Karpas-422 (cell line): ENCODE measurements at regions not wholly inside any gene's neighbourhood (a gene's known extent, or its start where the extent isn't known, plus 50 kb on each side); places are given as distances from the start of the nearest gene placed in this dataset.

Experiments used
- DNase-seq: peaks from one replicate; pipeline ENCODE4 v3.0.0-alpha.2; 2015
- H2AFZ ChIP-seq: fragments of 200-600 bp; sonication (generic); 2 replicates; pipeline ENCODE4 v1.6.1; 2014; ENCODE audit warnings: antibody characterized with exemption, low read length, mixed read lengths
- H3K27ac ChIP-seq: fragments of 200-600 bp; sonication (generic); 2 replicates; pipeline ENCODE4 v1.5.1; 2014; ENCODE audit warnings: mild to moderate bottlenecking, low read length, moderate library complexity
- H3K27me3 ChIP-seq: fragments of 200-600 bp; sonication (generic); 2 replicates; pipeline ENCODE4 v1.6.1; 2014; ENCODE audit warnings: low read length, mixed read lengths
- H3K36me3 ChIP-seq: fragments of 200-600 bp; sonication (generic); 2 replicates; pipeline ENCODE4 v1.6.1; 2014; ENCODE audit warnings: low read length, mixed read lengths; ENCODE audit not compliant: insufficient read depth
- H3K4me1 ChIP-seq: fragments of 200-600 bp; sonication (generic); 2 replicates; pipeline ENCODE4 v1.6.1; 2014; ENCODE audit warnings: mild to moderate bottlenecking, low read length, mixed read lengths
- H3K4me2 ChIP-seq: fragments of 200-600 bp; sonication (generic); 2 replicates; pipeline ENCODE4 v1.6.1; 2014; ENCODE audit warnings: low read length, low read depth, mild to moderate bottlenecking; ENCODE audit not compliant: poor library complexity, severe bottlenecking
- H3K4me3 ChIP-seq: fragments of 200-600 bp; sonication (generic); 2 replicates; pipeline ENCODE4 v1.5.1; 2014; ENCODE audit warnings: mild to moderate bottlenecking, antibody characterized with exemption, low read length, mixed read lengths
- H3K79me2 ChIP-seq: fragments of 200-600 bp; sonication (generic); 2 replicates; pipeline ENCODE4 v1.6.1; 2014; ENCODE audit warnings: mild to moderate bottlenecking, low read length, mixed read lengths
- H3K9ac ChIP-seq: fragments of 200-600 bp; sonication (generic); 2 replicates; pipeline ENCODE4 v1.6.0; 2014; ENCODE audit warnings: low read length
- H3K9me2 ChIP-seq: fragments of 200-600 bp; sonication (generic), shearing (Covaris generic); replicated peaks from 2 replicates; pipeline ENCODE4 v1.6.0; 2014; ENCODE audit warnings: mild to moderate bottlenecking, low read length, moderate library complexity; ENCODE audit not compliant: insufficient read depth
- H3K9me3 ChIP-seq: fragments of 300-700, 200-600 bp; sonication (generic); 2 replicates; pipeline ENCODE4 v1.6.1; 2014; ENCODE audit warnings: low read length, mixed read lengths
- H4K20me1 ChIP-seq: fragments of 200-600 bp; sonication (generic); 2 replicates; pipeline ENCODE4 v1.6.1; 2014; ENCODE audit warnings: mild to moderate bottlenecking, antibody characterized with exemption, low read length, low read depth; ENCODE audit not compliant: insufficient read depth

GRCh38 chr13:68410007-68410406 is 1179.9 kb upstream of the PCDH9 start:
- no peaks in the 10 kb centered on the region for H3K9me2 ChIP-seq
- no peak overlapping the region for H3K27ac ChIP-seq

GRCh38 chr13:68390987-68391386 is 1160.9 kb upstream of the PCDH9 start:
- H4K20me1 ChIP-seq = no peaks in the 10 kb centered on the region
- H3K9me3 ChIP-seq = peaks cover 4% of the 10 kb centered on the region
- no peaks in the 10 kb centered on the region for H3K79me2 ChIP-seq

More at GRCh38 chr13:68410007-68410406, 1179.9 kb upstream of the PCDH9 start:
- peak overlapping the region; percentile 25; the same call in 1 of the 2 replicates for H2AFZ ChIP-seq
- H3K36me3 ChIP-seq = no peaks in the 10 kb centered on the region
- H3K4me2 ChIP-seq = no peak overlapping the region
- peaks cover 16% of the 10 kb centered on the region for H3K9me3 ChIP-seq
- H4K20me1 ChIP-seq = no peaks in the 10 kb centered on the region
- no peaks in the 10 kb centered on the region for H3K79me2 ChIP-seq
- no peak overlapping the region for H3K4me3 ChIP-seq
- no peaks in the 10 kb centered on the region for H3K27me3 ChIP-seq
- H3K4me1 ChIP-seq = no peaks in the 10 kb centered on the region
- no peak for DNase-seq
- no peak overlapping the region for H3K9ac ChIP-seq

GRCh38 chr13:68386808-68387207 is 1156.7 kb upstream of the PCDH9 start:
- H3K4me1 ChIP-seq = no peaks in the 10 kb centered on the region
- H3K79me2 ChIP-seq = no peaks in the 10 kb centered on the region
- no peaks in the 10 kb centered on the region for H3K9me2 ChIP-seq
- no peak overlapping the region for H3K4me3 ChIP-seq
- H3K4me2 ChIP-seq = no peak overlapping the region
- H4K20me1 ChIP-seq = no peaks in the 10 kb centered on the region
- no peak overlapping the region for H3K27ac ChIP-seq
- DNase-seq = no peak
- H3K36me3 ChIP-seq = no peaks in the 10 kb centered on the region
- no peak overlapping the region for H3K9ac ChIP-seq
- H3K9me3 ChIP-seq = peaks cover 4% of the 10 kb centered on the region
- H3K27me3 ChIP-seq = no peaks in the 10 kb centered on the region
- peak overlapping the region; percentile 57 for H2AFZ ChIP-seq

More at GRCh38 chr13:68390987-68391386, 1160.9 kb upstream of the PCDH9 start:
- no peaks in the 10 kb centered on the region for H3K36me3 ChIP-seq
- H3K9me2 ChIP-seq = no peaks in the 10 kb centered on the region
- DNase-seq = no peak
- no peaks in the 10 kb centered on the region for H3K27me3 ChIP-seq
- H3K4me3 ChIP-seq = no peak overlapping the region
- H3K9ac ChIP-seq = no peak overlapping the region
- no peak overlapping the region for H3K27ac ChIP-seq
- peaks cover 8% of the 10 kb centered on the region; the same call in 1 of the 2 replicates for H3K4me1 ChIP-seq
- H2AFZ ChIP-seq = no peak overlapping the region
- H3K4me2 ChIP-seq = no peak overlapping the region

GRCh38 chr13:68380041-68380973 is 1150.2 kb upstream of the PCDH9 start:
- peak overlapping the region; percentile 33; the same call in 1 of the 2 replicates for H2AFZ ChIP-seq
- no peaks in the 10 kb centered on the region for H3K36me3 ChIP-seq
- no peak overlapping the region for H3K27ac ChIP-seq
- H3K9me3 ChIP-seq = no peaks in the 10 kb centered on the region
- DNase-seq = no peak
- no peaks in the 10 kb centered on the region for H3K9me2 ChIP-seq
- H3K9ac ChIP-seq = no peak overlapping the region
- H3K4me1 ChIP-seq = peaks cover 4% of the 10 kb centered on the region; the same call in 1 of the 2 replicates
- no peaks in the 10 kb centered on the region for H3K27me3 ChIP-seq
- H3K79me2 ChIP-seq = no peaks in the 10 kb centered on the region
- no peaks in the 10 kb centered on the region for H4K20me1 ChIP-seq
- no peak overlapping the region for H3K4me3 ChIP-seq
- H3K4me2 ChIP-seq = no peak overlapping the region

DNA sequence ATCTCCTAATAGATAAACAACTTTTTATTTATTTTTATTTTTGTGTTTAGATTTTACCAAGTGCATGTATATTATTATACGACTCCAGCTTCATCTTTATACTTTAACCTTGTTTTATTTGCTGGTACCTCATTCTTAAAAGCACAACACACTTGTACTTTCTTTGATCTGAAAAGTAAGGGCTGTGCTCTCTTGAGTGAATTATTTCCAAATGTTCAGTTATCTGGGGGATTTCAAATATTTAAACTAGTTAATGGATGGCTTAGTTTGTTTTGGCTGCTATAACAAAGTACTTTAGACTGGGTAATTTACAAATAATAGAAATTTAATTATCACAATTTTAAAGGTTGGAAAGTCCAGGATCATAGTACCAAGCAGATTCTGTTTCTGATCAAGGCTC is 1148.2 kb upstream of the PCDH9 start:
- H3K9me2 ChIP-seq = no peaks in the 10 kb centered on the region
- H3K4me2 ChIP-seq = no peak overlapping the region

DNA sequence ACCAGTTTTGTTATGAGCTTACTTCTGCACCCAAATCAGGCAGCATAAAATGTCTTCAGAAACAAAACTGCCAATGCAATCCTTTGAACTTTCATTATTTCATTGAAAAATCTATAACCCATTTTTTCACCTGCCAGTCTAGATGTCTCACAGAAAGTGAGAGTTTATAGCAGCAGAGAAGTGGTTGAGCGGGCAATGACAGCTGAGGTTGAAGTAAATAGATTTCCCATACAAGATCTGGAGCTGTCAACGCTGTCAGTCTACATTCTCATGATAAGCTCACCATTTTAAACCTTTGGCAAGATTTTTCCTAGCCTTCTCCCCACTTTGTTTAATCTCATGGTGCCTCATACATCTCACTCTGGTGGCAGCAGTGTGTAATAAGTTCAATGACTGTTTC is 1144.9 kb upstream of the PCDH9 start:
- Histone ChIP-seq H4K20me1 (no peaks in the 10 kb centered on the region), H3K27me3 (no peaks in the 10 kb centered on the region), H3K4me2 (no peak overlapping the region), H3K9me2 (no peaks in the 10 kb centered on the region), H3K4me3 (no peak overlapping the region), H3K27ac (no peak overlapping the region), H3K9ac (no peak overlapping the region), H3K4me1 (peaks cover 3% of the 10 kb centered on the region; the same call in 1 of the 2 replicates), H3K36me3 (no peaks in the 10 kb centered on the region), H3K79me2 (no peaks in the 10 kb centered on the region), H3K9me3 (no peaks in the 10 kb centered on the region), H2AFZ (peak overlapping the region; percentile 94)
- no peak for DNase-seq

More for the DNA sequence above, 1148.2 kb upstream of the PCDH9 start:
- no peaks in the 10 kb centered on the region for H3K27me3 ChIP-seq
- H3K36me3 ChIP-seq = no peaks in the 10 kb centered on the region
- H3K9me3 ChIP-seq = no peaks in the 10 kb centered on the region
- H3K4me1 ChIP-seq = peaks cover 4% of the 10 kb centered on the region; the same call in 1 of the 2 replicates
- no peak overlapping the region for H3K27ac ChIP-seq
- H2AFZ ChIP-seq = peak overlapping the region; percentile 82; the same call in 1 of the 2 replicates
- no peaks in the 10 kb centered on the region for H4K20me1 ChIP-seq
- H3K4me3 ChIP-seq = no peak overlapping the region
- no peak overlapping the region for H3K9ac ChIP-seq
- no peak for DNase-seq
- no peaks in the 10 kb centered on the region for H3K79me2 ChIP-seq

DNA sequence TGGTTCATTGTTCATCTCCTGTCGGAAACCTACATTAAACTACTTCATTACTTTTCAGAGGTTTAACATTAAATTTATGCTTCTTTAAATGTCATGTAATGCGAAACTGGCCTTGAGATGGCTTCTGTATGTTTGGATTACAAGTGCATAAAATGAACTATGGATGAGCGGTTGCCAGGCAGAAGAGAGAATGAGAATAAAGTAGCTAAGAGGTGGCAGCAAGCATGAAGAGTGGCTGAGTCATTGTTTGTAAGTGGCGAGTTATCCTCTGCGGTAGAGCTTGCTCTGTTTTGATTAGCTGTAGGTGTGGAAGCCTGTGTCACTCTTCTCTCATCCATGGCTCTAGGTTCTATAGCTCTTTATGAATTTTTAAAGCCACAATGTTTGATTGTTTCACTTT is 1139.6 kb upstream of the PCDH9 start:
- H3K36me3 ChIP-seq = no peaks in the 10 kb centered on the region
- H3K9me2 ChIP-seq = no peaks in the 10 kb centered on the region
- H3K4me1 ChIP-seq = no peaks in the 10 kb centered on the region
- H2AFZ ChIP-seq = peak overlapping the region; percentile 71
- H3K9me3 ChIP-seq = no peaks in the 10 kb centered on the region
- DNase-seq = no peak
- H3K79me2 ChIP-seq = no peaks in the 10 kb centered on the region
- H3K4me2 ChIP-seq = no peak overlapping the region
- H3K4me3 ChIP-seq = no peak overlapping the region
- no peak overlapping the region for H3K27ac ChIP-seq
- no peaks in the 10 kb centered on the region for H4K20me1 ChIP-seq
- no peak overlapping the region for H3K9ac ChIP-seq
- H3K27me3 ChIP-seq = no peaks in the 10 kb centered on the region

DNA sequence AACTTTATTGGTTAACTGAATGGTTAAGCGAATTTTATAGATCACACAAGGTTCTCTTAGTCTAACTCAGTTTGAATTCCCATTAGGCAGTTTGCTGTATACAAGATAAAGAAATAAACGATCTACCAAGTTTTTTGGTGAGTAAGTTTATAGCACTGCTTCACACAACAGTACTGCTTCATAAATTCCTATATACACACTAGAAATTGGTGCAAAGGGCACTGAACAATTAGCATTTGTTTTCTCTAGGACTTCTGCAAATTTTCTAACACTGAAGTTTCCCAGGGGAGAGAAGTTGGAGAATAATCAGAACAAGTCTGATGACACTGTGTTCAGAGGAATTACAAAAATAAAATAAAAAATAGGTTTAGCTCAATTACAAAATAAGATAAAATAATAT is 1138.8 kb upstream of the PCDH9 start:
- Histone ChIP-seq H3K4me3 (no peak overlapping the region), H3K27me3 (no peaks in the 10 kb centered on the region), H3K79me2 (no peaks in the 10 kb centered on the region), H3K4me1 (no peaks in the 10 kb centered on the region), H3K9me2 (no peaks in the 10 kb centered on the region), H3K9me3 (no peaks in the 10 kb centered on the region), H4K20me1 (no peaks in the 10 kb centered on the region), H3K9ac (no peak overlapping the region), H3K27ac (no peak overlapping the region), H3K4me2 (no peak overlapping the region), H2AFZ (no peak overlapping the region), H3K36me3 (no peaks in the 10 kb centered on the region)
- DNase-seq = no peak
